NT2/D1 (cell line): ENCODE measurements at regions not wholly inside any gene's neighbourhood (a gene's known extent, or its start where the extent isn't known, plus 50 kb on each side); places are given as distances from the start of the nearest gene placed in this dataset.

ENCODE experiments used
- YY1 ChIP-seq: IDR thresholded peaks from 2 replicates; pipeline ENCODE4 v1.6.1; 2011; ENCODE audit not compliant: insufficient read length, insufficient read depth
- ZNF274 ChIP-seq: IDR thresholded peaks from 2 replicates; pipeline ENCODE4 v1.6.1; 2011; ENCODE audit warnings: mild to moderate bottlenecking, low read depth, low read length

DNA sequence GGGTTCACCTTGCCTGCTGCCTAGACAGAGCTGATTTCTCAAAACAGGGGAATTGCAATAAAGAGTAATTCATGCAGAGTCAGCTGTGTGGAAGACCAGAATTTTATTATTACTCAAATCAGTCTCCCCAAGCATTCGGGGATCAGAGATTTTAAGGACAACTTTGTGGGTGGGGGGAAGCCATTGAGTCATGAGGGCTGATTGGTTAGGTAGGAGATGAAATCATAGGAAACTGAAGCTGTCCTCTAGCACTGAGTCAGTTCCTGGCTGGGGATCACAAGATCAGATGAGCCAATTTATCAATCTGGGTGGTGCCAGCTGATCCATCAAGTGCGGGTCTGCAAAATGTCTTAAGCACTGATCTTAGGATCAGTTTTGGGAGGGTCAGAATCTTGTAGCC, 159.1 kb upstream of the MAP1B start:
- no peak for TF ChIP-seq YY1
- no peak for TF ChIP-seq ZNF274
